Panc1 (cell line): ENCODE measurements at regions not wholly inside any gene's neighbourhood (a gene's known extent, or its start where the extent isn't known, plus 50 kb on each side); places are given as distances from the start of the nearest gene placed in this dataset.

ENCODE experiments used
- POLR2AphosphoS5 ChIP-seq: IDR thresholded peaks from 2 replicates; pipeline ENCODE4 v1.6.1; 2012; ENCODE audit warnings: mild to moderate bottlenecking, low read depth, low read length, moderate library complexity
- SIN3A ChIP-seq: IDR thresholded peaks from 2 replicates; pipeline ENCODE4 v1.6.1; 2012; ENCODE audit warnings: low read depth, mild to moderate bottlenecking, low read length, moderate library complexity, borderline replicate concordance; ENCODE audit not compliant: insufficient read depth
- TCF7L2 ChIP-seq: IDR thresholded peaks from 2 replicates; pipeline ENCODE4 v1.6.1; 2011; ENCODE audit warnings: mild to moderate bottlenecking, low read depth, low read length, inconsistent platforms
- TF ChIP-seq, protein P1 (sequence below): fragments of 450-650 bp; IDR thresholded peaks from 2 replicates; pipeline ENCODE4 v1.5.1; 2017; ENCODE audit warnings: mild to moderate bottlenecking
- TF ChIP-seq, protein P2 (sequence below), 2 experiments: IDR thresholded peaks; 2 replicates each; pipeline ENCODE4 v1.6.1; 2011 to 2012; ENCODE audit warnings: low read depth in 2 of 2, control low read depth in 1 of 2, low read length in 1 of 2, mild to moderate bottlenecking in 1 of 2, moderate library complexity in 1 of 2; ENCODE audit not compliant: insufficient read depth in 1 of 2

DNA sequence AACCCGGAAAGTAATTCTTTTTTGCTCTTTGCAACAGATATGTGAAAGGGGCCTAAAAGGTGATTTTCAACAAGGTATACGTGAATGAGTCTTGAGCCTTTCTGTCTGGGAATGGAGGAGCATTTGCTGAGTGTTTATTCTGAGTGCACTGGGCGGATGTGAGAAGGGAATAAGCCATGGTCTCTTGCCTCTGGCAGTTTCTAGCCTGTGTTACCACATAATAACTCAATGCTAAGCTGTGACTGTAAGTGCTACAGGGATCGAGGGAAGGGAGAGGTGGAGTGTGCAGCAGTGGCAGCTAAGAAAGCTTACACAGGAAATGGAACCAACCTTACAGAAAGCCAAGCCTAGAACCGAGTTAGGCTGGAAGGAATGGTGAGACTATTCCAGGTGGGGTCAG is 444.3 kb downstream of the SLC4A3 start:
- TF ChIP-seq, protein P1, sequence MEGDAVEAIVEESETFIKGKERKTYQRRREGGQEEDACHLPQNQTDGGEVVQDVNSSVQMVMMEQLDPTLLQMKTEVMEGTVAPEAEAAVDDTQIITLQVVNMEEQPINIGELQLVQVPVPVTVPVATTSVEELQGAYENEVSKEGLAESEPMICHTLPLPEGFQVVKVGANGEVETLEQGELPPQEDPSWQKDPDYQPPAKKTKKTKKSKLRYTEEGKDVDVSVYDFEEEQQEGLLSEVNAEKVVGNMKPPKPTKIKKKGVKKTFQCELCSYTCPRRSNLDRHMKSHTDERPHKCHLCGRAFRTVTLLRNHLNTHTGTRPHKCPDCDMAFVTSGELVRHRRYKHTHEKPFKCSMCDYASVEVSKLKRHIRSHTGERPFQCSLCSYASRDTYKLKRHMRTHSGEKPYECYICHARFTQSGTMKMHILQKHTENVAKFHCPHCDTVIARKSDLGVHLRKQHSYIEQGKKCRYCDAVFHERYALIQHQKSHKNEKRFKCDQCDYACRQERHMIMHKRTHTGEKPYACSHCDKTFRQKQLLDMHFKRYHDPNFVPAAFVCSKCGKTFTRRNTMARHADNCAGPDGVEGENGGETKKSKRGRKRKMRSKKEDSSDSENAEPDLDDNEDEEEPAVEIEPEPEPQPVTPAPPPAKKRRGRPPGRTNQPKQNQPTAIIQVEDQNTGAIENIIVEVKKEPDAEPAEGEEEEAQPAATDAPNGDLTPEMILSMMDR, result no peak
- no peak for TF ChIP-seq POLR2AphosphoS5
- TF ChIP-seq, protein P2, sequence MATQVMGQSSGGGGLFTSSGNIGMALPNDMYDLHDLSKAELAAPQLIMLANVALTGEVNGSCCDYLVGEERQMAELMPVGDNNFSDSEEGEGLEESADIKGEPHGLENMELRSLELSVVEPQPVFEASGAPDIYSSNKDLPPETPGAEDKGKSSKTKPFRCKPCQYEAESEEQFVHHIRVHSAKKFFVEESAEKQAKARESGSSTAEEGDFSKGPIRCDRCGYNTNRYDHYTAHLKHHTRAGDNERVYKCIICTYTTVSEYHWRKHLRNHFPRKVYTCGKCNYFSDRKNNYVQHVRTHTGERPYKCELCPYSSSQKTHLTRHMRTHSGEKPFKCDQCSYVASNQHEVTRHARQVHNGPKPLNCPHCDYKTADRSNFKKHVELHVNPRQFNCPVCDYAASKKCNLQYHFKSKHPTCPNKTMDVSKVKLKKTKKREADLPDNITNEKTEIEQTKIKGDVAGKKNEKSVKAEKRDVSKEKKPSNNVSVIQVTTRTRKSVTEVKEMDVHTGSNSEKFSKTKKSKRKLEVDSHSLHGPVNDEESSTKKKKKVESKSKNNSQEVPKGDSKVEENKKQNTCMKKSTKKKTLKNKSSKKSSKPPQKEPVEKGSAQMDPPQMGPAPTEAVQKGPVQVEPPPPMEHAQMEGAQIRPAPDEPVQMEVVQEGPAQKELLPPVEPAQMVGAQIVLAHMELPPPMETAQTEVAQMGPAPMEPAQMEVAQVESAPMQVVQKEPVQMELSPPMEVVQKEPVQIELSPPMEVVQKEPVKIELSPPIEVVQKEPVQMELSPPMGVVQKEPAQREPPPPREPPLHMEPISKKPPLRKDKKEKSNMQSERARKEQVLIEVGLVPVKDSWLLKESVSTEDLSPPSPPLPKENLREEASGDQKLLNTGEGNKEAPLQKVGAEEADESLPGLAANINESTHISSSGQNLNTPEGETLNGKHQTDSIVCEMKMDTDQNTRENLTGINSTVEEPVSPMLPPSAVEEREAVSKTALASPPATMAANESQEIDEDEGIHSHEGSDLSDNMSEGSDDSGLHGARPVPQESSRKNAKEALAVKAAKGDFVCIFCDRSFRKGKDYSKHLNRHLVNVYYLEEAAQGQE (IDR thresholded peaks at IDR 0.05; ENCODE audit: insufficient read depth in 1 of 2, low read depth in 2 of 2, low read length in 1 of 2), result no peak
- no peak for TF ChIP-seq SIN3A
- no peak for TF ChIP-seq TCF7L2
